MM.1S (cell line): ENCODE measurements at regions not wholly inside any gene's neighbourhood (a gene's known extent, or its start where the extent isn't known, plus 50 kb on each side); places are given as distances from the start of the nearest gene placed in this dataset.

Experiments
- CTCF ChIP-seq: fragments of 300-600 bp; sonication (generic); IDR thresholded peaks from 2 replicates; pipeline ENCODE4 v1.5.1; 2016; ENCODE audit warnings: antibody characterized with exemption, low read length, mixed read lengths
- EZH2 ChIP-seq: fragments of 300-600 bp; sonication (generic); optimal IDR thresholded peaks from 2 replicates; pipeline ENCODE3; 2017; ENCODE audit warnings: low read depth, mild to moderate bottlenecking, antibody characterized with exemption, low read length, mixed read lengths

- TF ChIP-seq EZH2 (no peak), CTCF (no peak)
Observed at GRCh38 chr12:87775051-87775450, 254.2 kb downstream of the C12orf50 start.
